B cell (primary cell): ENCODE measurements at regions not wholly inside any gene's neighbourhood (a gene's known extent, or its start where the extent isn't known, plus 50 kb on each side); places are given as distances from the start of the nearest gene placed in this dataset.

ENCODE experiments used
- EZH2 ChIP-seq: IDR thresholded peaks from 2 replicates; pipeline ENCODE4 v1.6.1; 2012; ENCODE audit warnings: borderline replicate concordance, low read depth, mild to moderate bottlenecking, moderate library complexity, low read length; ENCODE audit not compliant: insufficient read depth, poor library complexity, severe bottlenecking
- TF ChIP-seq, protein P1 (sequence below): fragments of 200-600 bp; IDR thresholded peaks from one replicate; pipeline ENCODE4 v1.8.0; 2022; ENCODE audit warnings: antibody characterized with exemption, mild to moderate bottlenecking

DNA sequence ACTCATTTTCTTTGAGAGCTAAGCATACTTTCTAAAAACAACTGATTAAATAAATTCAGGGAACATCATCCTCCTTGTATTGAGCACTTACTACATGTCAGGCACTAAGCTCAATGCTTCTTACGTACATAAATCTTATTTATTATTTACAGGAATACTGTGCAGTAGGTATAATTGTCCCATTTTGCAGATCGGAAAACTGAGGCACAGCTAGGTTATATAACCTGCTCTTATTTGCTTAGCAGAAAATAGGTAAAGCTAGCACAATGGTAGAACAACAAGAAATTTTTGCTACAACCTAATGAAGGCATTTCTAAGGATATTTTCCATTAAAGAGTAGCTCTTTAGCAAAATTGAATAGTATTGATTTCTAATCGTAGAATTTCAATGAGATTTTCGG, 168.7 kb upstream of the KCNJ16 start:
- TF ChIP-seq, protein P1, sequence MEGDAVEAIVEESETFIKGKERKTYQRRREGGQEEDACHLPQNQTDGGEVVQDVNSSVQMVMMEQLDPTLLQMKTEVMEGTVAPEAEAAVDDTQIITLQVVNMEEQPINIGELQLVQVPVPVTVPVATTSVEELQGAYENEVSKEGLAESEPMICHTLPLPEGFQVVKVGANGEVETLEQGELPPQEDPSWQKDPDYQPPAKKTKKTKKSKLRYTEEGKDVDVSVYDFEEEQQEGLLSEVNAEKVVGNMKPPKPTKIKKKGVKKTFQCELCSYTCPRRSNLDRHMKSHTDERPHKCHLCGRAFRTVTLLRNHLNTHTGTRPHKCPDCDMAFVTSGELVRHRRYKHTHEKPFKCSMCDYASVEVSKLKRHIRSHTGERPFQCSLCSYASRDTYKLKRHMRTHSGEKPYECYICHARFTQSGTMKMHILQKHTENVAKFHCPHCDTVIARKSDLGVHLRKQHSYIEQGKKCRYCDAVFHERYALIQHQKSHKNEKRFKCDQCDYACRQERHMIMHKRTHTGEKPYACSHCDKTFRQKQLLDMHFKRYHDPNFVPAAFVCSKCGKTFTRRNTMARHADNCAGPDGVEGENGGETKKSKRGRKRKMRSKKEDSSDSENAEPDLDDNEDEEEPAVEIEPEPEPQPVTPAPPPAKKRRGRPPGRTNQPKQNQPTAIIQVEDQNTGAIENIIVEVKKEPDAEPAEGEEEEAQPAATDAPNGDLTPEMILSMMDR = no peak
- TF ChIP-seq EZH2 = no peak
